ENCODE measurements at regions not wholly inside any gene's neighbourhood (a gene's known extent, or its start where the extent isn't known, plus 50 kb on each side); places are given as distances from the start of the nearest gene placed in this dataset.

DNA sequence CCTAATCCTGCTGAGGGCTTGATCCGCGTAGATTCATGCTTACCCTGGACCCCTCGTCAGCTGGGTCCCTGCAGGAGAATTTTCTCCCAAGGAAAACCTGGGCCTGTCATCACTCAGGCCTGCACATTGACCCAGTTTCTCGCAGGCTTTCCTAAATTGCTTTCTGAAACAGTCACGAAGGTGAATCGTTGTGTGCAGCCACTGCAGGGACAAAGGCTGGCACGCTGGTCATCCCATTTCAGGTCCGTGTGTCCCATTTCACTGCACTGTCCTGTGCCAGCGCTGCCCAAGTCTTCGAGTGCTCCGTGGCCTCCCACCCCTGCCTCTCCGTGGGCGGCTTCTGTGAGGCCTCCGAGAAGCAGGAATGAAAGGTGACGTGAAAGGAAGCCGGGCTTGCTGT lies 62.8 kb upstream of the YWHAQ start:
- H3K4me3 ChIP-seq (ENCODE audit: low read length): no peak overlapping the region
- intact Hi-C loops (cut with micrococcal nuclease): no loop called here
- DNase-seq: no peak
- peaks cover 33% of the 10 kb centered on the region for H3K4me1 ChIP-seq (ENCODE audit: control insufficient read depth, insufficient read depth, low read length)
- no peaks in the 10 kb centered on the region for H3K27me3 ChIP-seq (ENCODE audit: control insufficient read depth, insufficient read depth, low read length)
- no peak for ATAC-seq
- Mint-ChIP-seq H3K36me3 (no peaks in the 10 kb centered on the region), H3K27ac (peak overlapping the region in 1 of 2 donors; percentile 75), H3K4me3 (no peak overlapping the region), H3K27me3 (ENCODE audit: low read depth in 2 of 2) (no peaks in the 10 kb centered on the region), H3K9me3 (no peaks in the 10 kb centered on the region), H3K4me1 (peaks cover 11 to 36% of the 10 kb centered on the region in 2 donors)
- 91% methylated on average over 16 of the region's 16 CpGs for WGBS (ENCODE audit: insufficient coverage)
- TF ChIP-seq, protein P1, sequence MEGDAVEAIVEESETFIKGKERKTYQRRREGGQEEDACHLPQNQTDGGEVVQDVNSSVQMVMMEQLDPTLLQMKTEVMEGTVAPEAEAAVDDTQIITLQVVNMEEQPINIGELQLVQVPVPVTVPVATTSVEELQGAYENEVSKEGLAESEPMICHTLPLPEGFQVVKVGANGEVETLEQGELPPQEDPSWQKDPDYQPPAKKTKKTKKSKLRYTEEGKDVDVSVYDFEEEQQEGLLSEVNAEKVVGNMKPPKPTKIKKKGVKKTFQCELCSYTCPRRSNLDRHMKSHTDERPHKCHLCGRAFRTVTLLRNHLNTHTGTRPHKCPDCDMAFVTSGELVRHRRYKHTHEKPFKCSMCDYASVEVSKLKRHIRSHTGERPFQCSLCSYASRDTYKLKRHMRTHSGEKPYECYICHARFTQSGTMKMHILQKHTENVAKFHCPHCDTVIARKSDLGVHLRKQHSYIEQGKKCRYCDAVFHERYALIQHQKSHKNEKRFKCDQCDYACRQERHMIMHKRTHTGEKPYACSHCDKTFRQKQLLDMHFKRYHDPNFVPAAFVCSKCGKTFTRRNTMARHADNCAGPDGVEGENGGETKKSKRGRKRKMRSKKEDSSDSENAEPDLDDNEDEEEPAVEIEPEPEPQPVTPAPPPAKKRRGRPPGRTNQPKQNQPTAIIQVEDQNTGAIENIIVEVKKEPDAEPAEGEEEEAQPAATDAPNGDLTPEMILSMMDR (IDR thresholded peaks at IDR 0.05): no peak
- H3K9me3 ChIP-seq (ENCODE audit: control insufficient read depth, insufficient read depth, low read length): no peaks in the 10 kb centered on the region
- no peaks in the 10 kb centered on the region for H3K36me3 ChIP-seq (ENCODE audit: control insufficient read depth, insufficient read depth, low read length)
- H3K27ac ChIP-seq (ENCODE audit: low read length): no peak overlapping the region

DNA sequence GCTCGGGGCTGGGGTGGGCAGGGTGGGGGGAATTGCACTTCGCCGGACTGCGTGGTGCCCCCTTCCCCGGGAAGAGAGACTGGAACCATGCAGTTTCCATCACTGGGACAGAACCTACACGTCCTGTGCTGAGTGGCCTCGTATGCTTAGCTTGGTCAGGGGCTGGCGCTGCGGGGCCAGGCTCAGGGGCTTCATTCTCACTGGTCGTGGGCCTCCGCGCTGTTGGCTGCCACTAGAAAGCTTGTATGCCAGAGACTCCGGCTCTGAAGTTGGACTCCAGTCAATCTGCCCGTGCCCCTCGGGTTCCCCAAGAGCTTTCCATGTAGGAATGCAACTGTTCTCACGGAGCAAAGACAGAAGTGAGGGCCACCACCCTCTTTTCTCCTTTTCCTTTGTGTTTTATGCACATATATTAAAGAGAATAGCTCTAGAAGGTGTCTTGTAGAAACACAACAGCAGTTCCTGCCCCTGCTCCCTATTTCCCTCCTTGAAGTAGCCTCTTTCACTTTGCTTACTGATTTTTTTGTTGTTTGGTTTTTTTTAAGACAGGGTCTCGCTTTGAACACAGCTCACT lies 64.0 kb upstream of the YWHAQ start:
- no peaks in the 10 kb centered on the region for H3K36me3 ChIP-seq (ENCODE audit: control insufficient read depth, insufficient read depth, low read length)
- no peak overlapping the region for H3K4me3 Mint-ChIP-seq
- H3K4me1 ChIP-seq (ENCODE audit: control insufficient read depth, insufficient read depth, low read length): peaks cover 44% of the 10 kb centered on the region
- H3K4me1 Mint-ChIP-seq: peaks cover 21 to 46% of the 10 kb centered on the region in 2 donors
- H3K36me3 Mint-ChIP-seq: no peaks in the 10 kb centered on the region
- no peak for DNase-seq
- TF ChIP-seq, protein P1 (IDR thresholded peaks at IDR 0.05): no peak
- intact Hi-C loops (cut with micrococcal nuclease): no loop called here
- H3K4me3 ChIP-seq (ENCODE audit: low read length): no peak overlapping the region
- WGBS (ENCODE audit: insufficient coverage): 95% methylated on average over 16 of the region's 17 CpGs
- no peaks in the 10 kb centered on the region for H3K9me3 Mint-ChIP-seq
- no peaks in the 10 kb centered on the region for H3K9me3 ChIP-seq (ENCODE audit: control insufficient read depth, insufficient read depth, low read length)
- H3K27ac ChIP-seq (ENCODE audit: low read length): no peak overlapping the region
- ATAC-seq: no peak
- H3K27me3 Mint-ChIP-seq (ENCODE audit: low read depth in 2 of 2): no peaks in the 10 kb centered on the region
- H3K27ac Mint-ChIP-seq: no peak overlapping the region
- H3K27me3 ChIP-seq (ENCODE audit: control insufficient read depth, insufficient read depth, low read length): no peaks in the 10 kb centered on the region

DNA sequence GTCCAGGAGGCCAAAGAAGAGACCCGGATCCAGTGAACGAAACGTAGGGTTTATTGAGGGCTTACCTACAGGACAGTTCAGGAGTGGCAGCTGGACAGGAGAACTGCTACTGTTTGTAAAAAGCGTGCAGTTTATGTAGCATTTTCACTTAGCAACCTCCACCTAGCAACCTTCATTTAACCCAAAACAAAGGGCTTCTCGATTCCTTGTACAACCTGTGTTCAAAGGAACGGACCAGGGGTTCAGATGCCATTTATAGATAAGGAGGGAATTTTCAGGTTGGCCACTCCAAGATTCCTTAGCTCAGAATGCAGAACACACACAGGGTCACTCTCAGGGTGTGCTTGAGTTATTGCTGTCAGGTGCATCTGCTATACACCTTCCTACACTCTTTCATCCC lies 65.1 kb upstream of the YWHAQ start:
- H3K4me3 ChIP-seq (ENCODE audit: low read length): no peak overlapping the region
- H3K36me3 ChIP-seq (ENCODE audit: control insufficient read depth, insufficient read depth, low read length): no peaks in the 10 kb centered on the region
- Mint-ChIP-seq H3K9me3 (peaks cover 0 to 3% of the 10 kb centered on the region in 2 donors), H3K36me3 (no peaks in the 10 kb centered on the region), H3K27ac (no peak overlapping the region), H3K27me3 (ENCODE audit: low read depth in 2 of 2) (no peaks in the 10 kb centered on the region), H3K4me3 (no peak overlapping the region), H3K4me1 (peaks cover 33 to 50% of the 10 kb centered on the region in 2 donors)
- WGBS (ENCODE audit: insufficient coverage): 97% methylated on average over 4 of the region's 6 CpGs
- intact Hi-C loops (cut with micrococcal nuclease): no loop called here
- TF ChIP-seq, protein P1 (IDR thresholded peaks at IDR 0.05): no peak
- no peaks in the 10 kb centered on the region for H3K27me3 ChIP-seq (ENCODE audit: control insufficient read depth, insufficient read depth, low read length)
- DNase-seq (no peak), ATAC-seq (no peak)
- H3K27ac ChIP-seq (ENCODE audit: low read length): no peak overlapping the region
- peaks cover 46% of the 10 kb centered on the region for H3K4me1 ChIP-seq (ENCODE audit: control insufficient read depth, insufficient read depth, low read length)
- H3K9me3 ChIP-seq (ENCODE audit: control insufficient read depth, insufficient read depth, low read length): no peaks in the 10 kb centered on the region

DNA sequence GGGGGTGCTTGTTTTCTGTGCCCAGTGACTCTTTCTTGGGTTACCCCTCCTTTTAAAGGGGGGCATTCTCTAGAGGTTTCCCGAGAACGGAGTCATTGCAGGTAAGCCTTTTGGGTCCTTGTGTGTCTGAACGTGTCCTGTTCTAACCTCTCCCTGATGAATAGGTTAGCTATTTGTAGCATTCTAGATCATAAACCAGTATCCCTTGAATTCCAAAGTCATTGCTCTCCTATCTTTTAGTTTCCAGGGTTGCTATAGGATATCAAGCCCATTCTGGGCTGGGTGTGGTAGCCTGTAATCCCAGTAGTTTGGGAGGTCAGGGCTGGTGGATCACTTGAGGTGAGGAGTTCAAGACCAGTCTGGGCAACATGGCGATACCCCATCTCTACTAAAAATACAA lies 65.9 kb upstream of the YWHAQ start:
- Mint-ChIP-seq H3K36me3 (no peaks in the 10 kb centered on the region), H3K27me3 (ENCODE audit: low read depth in 2 of 2) (no peaks in the 10 kb centered on the region), H3K9me3 (peaks cover 0 to 4% of the 10 kb centered on the region in 2 donors), H3K4me3 (no peak overlapping the region), H3K4me1 (peaks cover 40 to 56% of the 10 kb centered on the region in 2 donors), H3K27ac (peak overlapping the region in 1 of 2 donors; percentile 22)
- TF ChIP-seq, protein P1 (IDR thresholded peaks at IDR 0.05): no peak
- Histone ChIP-seq H3K27ac (ENCODE audit: low read length) (no peak overlapping the region), H3K36me3 (ENCODE audit: control insufficient read depth, insufficient read depth, low read length) (no peaks in the 10 kb centered on the region), H3K4me1 (ENCODE audit: control insufficient read depth, insufficient read depth, low read length) (peaks cover 46% of the 10 kb centered on the region), H3K4me3 (ENCODE audit: low read length) (no peak overlapping the region), H3K9me3 (ENCODE audit: control insufficient read depth, insufficient read depth, low read length) (no peaks in the 10 kb centered on the region), H3K27me3 (ENCODE audit: control insufficient read depth, insufficient read depth, low read length) (no peaks in the 10 kb centered on the region)
- 98% methylated on average over 3 of the region's 4 CpGs for WGBS (ENCODE audit: insufficient coverage)
- DNase-seq: no peak
- ATAC-seq: no peak
- intact Hi-C loops (cut with micrococcal nuclease): no loop called here
